DMS53 (cell line): ENCODE measurements at regions not wholly inside any gene's neighbourhood (a gene's known extent, or its start where the extent isn't known, plus 50 kb on each side); places are given as distances from the start of the nearest gene placed in this dataset.
"Not testable (repeated sequence)": the region's sequence is repeated elsewhere in the genome, so short reads cannot be mapped to it uniquely, and the experiment has no call there.

ENCODE experiments used
- DNase-seq: peaks from one replicate; lab custom pipeline; 2025; lab: John Stamatoyannopoulos, UW

DNA sequence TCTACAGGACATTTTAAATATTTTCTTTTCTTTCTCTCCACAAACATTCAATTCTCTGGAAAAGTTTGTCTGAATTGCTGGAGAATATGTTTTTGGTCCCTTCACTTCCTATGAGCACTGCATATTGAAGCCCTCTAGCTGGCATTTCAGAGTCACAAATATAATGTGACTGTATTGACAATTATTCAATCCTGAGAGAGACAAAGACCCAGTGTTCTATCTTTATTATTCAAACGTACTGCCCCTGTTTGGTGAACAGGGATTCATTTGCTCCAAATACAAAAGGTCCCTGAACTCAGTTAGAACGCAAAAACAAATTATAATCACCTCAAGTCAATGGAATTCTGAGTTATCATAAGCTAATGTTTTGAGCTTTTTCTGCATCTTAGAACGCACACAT is 173.1 kb upstream of the CDIN1 start:
- DNase-seq = no peak

- no peak for DNase-seq
Observed at GRCh38 chr15:36406911-36407310, 172.5 kb upstream of the CDIN1 start.

GRCh38 chr15:36407647-36408046 is 171.8 kb upstream of the CDIN1 start:
- no peak for DNase-seq

DNA sequence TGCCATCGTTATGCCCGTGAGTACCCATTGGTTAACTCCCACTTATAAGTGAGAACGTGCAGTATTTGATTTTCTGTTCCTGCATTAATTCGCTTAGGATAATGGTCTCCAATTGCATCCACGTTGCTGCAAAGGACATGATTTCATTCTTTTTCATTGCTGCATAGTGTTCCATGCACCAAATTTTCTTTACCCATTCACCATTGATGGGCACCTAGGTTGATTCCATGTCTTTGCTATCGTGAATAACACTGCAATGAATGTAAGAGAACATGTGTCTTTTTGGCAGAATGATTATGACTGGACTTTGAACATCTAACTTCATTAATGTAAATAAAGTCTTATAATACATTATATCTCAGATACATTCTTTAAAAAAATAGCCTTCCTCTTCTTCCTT is 169.6 kb upstream of the CDIN1 start:
- no peak for DNase-seq

DNA sequence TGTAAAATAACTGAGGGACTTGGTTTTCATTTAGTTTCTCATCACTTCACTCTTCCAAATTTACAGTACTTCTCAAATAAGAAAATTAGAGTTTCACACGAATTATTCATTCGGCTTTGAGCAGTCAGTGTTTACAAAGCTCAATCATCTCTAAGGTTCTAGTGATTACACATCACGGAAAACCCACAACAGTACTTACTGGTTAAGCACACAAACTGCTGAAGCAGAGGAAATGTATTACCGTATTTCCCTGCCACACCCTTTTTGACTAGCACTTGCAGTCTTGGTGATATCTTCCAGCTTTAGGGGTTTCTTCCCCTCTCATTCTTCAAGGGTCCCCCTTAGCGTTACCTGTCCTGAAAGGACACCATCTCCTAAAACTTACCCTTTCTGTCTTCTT is 164.8 kb upstream of the CDIN1 start:
- peak; percentile 4 for DNase-seq

DNA sequence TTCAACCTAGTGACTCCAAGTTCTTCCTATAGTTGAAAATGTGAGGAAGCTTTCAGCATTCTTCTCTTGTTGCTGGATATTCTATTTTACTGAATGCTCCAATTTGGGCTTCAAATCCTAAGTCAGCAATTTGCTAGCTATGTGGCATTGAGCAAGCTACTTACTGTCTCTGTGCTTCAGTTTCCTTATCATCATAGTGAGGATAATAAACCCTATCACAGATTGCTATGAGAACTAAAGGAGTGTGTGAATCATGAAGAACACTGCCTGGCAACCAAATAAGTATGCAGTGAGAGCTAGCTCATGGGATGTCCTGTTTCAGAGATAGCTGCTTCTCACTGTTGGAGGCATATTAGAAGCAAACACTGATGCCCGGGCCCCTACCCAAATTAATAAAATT is 163.8 kb upstream of the CDIN1 start:
- DNase-seq = no peak

- no peak for DNase-seq
Observed at GRCh38 chr15:36422631-36423030, 156.8 kb upstream of the CDIN1 start.

DNA sequence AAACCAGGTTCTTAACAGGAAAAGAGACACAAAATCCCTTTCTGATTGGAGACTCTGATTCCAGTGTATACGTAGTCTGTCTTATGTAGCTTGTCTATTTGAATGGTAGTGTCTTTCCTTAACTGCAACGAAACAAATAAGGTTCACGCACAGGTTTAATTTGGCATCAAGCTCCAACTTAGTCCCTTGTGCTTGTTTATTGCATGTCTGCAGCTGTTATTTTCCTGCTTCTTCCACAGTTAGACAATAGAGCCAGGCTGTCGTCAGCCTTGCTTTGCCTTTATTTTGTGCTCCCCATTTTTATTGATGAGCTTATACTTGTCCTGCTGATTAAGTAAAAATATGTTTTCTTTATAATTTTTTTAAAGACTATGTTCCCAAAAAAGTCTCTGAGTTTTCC is 152.7 kb upstream of the CDIN1 start:
- DNase-seq = no peak

GRCh38 chr15:36428102-36428845 is 151.2 kb upstream of the CDIN1 start:
- DNase-seq = peak; percentile 84

GRCh38 chr15:36429707-36430106 is 149.7 kb upstream of the CDIN1 start:
- DNase-seq = no peak

DNA sequence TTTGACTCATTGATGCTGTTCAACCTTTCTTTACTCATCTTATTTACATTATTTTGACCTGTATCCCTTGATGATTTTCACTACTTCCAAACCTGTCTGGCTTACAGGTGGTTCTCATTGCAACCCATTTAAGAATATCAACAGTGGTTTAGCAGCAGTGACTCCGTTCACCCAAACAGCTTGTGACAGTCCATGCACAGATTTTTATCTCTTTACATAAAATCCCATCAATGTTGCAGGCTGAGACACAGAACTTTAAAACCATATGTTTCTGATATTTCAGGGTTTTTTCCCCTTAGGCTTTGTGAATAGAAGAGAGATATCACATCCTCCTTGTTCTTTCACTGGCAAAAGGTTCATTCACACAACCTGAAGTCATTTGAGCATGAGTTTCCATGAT is 149.1 kb upstream of the CDIN1 start:
- DNase-seq = no peak

- DNase-seq = no peak
Observed at GRCh38 chr15:36430726-36431265, 148.6 kb upstream of the CDIN1 start.

DNA sequence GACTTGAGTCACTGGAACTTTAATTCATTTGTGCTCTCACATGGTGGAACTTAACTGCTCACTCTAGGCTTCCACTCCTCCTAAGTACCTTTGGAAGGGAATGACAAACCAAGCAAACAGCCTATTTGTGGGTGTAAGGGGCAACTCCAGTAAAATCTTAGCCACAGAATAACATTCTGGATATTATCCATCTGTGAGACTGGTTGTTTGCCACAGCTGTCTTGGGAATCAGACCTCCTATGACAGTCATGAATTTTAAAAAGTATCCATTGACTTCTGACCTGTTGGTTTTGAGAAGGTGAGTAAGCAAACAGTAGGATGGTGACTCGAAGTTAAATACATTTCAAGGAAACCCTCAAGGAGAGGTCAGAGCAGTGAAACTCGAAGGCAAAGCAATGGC is 147.3 kb upstream of the CDIN1 start:
- DNase-seq = no peak

DNA sequence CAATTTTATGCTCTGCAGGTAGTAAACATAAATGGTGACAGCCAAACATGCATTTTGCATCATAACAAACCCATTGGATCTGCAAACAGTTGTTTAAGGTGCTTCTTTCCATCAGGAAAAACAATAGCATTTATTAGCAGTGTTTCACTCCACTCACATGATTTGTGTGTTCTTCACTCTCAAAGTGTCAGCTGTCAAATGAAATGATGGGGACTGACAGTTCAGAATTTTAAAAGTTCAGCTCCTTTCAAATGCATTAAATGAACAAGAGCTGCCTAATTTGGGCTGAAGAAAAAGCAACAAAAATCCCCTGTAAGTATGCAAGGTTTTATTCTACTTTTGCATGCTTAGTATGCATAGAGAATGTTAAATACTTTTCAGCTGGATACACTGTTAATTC is 145.2 kb upstream of the CDIN1 start:
- no peak for DNase-seq

GRCh38 chr15:36438499-36438898 is 140.9 kb upstream of the CDIN1 start:
- no peak for DNase-seq

DNA sequence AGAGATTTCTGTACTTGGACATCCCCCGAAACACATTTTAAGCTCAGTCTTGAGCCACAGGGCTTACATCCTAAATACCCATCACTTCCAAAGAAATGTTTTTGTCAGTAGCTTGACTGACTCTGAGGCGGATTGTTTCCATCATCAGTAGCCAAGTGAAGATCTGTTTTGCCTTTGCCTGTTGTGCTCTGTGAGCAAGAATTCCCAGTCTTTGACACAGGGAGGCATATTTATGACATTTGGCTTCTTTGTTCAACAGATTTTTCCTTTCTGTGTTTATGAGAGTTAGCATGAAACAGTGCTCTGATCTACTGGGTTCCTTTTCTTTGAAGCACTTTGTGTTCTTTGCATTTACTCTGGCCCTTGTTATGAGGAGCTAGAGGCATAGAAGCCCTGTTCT is 132.1 kb upstream of the CDIN1 start:
- DNase-seq = no peak

DNA sequence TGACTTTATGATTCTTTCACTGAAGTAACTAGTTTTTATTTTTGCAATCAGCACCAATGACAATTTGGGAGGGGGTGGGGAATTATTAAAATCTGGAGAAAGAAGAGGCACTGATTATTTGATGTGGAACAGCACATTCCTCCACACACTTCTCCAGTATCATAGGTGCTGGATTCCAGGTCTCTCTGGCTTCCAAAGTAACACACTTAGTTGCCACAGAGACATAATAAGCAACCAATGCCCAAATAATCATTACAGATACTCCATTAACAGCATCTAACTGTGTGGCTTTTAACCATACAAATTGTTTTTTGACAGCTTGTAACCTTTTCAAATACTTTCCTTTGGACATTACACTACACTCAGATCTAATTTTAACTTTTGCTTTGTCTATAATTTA is 131.0 kb upstream of the CDIN1 start:
- no peak for DNase-seq

DNA sequence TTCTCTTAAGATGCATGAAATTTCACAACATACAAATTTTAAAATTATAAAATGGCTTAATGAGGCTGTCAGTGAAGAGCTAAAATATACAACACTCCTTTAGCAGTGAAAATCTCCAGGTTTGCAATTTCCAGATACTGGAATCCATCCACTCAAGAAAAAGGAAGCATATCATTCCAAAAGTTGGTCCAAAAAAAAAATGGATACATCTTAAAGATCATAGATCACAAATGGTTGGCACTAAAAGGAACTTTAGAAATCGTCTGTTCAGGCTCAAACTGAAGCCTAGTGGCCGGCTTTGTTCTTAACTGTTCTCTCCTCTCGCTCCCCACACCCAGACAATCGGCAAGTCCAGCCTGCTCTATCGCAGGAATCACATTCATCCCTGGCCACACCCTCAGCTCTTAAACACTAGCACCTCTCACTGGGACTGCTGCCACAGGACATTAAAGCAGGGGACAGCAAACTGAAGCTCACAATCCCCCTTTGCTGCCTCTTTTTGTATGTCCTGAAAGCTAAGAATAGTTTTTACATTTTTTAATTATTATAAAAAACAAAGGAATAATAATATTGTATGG is 130.3 kb upstream of the CDIN1 start:
- no peak for DNase-seq

GRCh38 chr15:36449662-36450145 is 129.7 kb upstream of the CDIN1 start:
- no peak for DNase-seq

DNA sequence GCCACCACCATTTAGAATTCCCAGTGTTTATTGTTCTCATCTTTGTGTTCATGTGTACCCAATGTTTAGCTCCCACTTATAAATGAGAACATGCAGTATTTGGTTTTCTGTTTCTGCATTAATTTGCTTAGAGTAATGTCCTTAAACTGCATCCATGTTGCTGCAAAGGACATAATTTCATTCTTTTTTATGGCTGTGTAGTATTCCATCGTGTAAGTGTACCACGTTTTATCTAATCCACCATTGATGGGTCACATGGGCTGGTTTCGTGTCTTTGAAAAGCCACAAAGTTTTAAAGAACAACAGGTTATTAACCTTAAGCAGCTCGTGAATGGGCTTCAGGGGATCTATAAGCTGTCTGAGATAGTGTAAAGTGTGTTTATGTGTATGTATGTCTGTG is 125.2 kb upstream of the CDIN1 start:
- DNase-seq = not testable (repeated sequence)

DNA sequence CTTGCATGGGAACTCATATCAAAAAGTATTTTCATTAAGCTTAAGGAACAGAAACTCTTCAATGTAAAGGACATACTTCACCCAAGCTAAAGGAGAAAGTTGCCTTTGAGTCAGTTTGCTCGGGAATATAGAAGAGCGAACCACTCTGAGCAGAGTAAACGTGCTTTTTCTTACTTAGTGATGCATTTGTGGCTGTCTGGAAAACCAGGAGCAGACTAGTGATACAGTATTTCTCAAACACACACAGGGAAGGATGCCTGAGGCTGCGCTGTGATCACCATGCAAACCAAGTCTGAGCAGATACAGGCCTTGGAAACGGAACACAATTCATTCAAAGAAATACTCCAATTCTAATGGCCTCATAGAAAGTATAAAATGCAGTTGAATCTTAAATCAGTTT is 121.0 kb upstream of the CDIN1 start:
- DNase-seq = no peak

DNA sequence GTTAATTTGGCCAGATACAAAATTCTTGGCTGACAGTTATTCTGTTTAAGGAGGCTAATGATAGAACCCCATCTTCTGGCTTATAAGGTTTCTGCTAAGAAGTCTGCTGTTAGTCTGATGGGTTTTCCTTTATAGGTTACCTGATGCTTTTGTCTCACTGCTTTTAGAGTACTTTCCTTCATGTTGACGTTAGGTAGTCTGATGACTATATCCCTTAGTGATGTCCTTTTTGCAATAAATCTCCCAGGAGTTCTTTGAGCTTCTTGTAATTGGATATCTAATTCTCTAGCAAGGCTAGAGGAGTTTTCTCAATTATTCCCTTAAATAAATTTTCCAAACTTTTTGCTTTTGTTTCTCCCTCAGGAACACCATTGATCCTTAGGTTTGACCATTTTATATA is 114.1 kb upstream of the CDIN1 start:
- peak; percentile 3 for DNase-seq

DNA sequence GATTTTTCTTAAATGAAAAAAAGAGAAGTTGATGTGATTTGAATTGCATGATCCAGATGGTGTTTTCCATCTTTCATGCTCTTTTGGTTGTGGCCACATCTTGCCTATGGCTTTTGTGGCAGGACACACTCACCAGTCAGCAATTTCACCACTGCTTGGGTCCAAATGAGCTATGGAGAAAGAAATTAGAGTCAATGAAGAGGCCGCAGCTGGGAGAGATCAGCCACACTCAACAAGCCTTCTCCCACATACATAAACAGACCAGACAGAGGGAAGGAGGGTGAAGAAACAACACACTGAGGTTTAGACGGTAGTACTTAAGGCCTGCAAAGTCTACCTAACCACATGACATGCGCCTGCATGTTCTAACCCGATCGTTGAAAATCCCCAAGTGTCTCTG is 110.7 kb upstream of the CDIN1 start:
- DNase-seq = no peak
